T-cell (primary cell): ENCODE measurements at regions not wholly inside any gene's neighbourhood (a gene's known extent, or its start where the extent isn't known, plus 50 kb on each side); places are given as distances from the start of the nearest gene placed in this dataset.

ENCODE experiments used
- ATAC-seq, 4 experiments: fragments of 200-7000 bp in 3 of 4; fragments of 150-1000 bp in 1 of 4; cut with Tn5 transposase; replicated peaks in 1 of 4; 1 replicate in 3 of 4; 2 replicates in 1 of 4; pipeline ENCODE4 v1.10.0; 2021; ENCODE audit warnings: moderate library complexity in 3 of 4, mild to moderate bottlenecking in 2 of 4, moderate number of reproducible peaks in 1 of 4
- CTCF ChIA-PET, 2 donors: fragments of 300-600 bp; sonication (Branson Sonifier 250); formaldehyde crosslinking; loops; one replicate each; lab custom pipeline; 2022; ENCODE audit warnings: antibody characterized with exemption in 2 of 2; lab: Charles Lee
- POLR2A ChIA-PET, 2 donors: fragments of 300-600 bp; sonication (Branson Sonifier 250); formaldehyde crosslinking; loops; one replicate each; lab custom pipeline; 2022; ENCODE audit warnings: antibody characterized with exemption in 2 of 2; lab: Charles Lee
- DNase-seq, 35 experiments: peaks; one replicate each; pipeline versions ENCODE4 v3.0.0 to v3.0.0-alpha.2; 2013 to 2023
- H3K27ac ChIP-seq: one replicate; pipeline ENCODE4 v1.5.1; 2013; ENCODE audit warnings: low read length
- H3K27me3 ChIP-seq, 2 experiments: replicated peaks in 1 of 2; 1 replicate in 1 of 2; 2 replicates in 1 of 2; pipeline versions ENCODE4 v1.6.1 to v1.7.0; 2013; ENCODE audit warnings: low read length in 1 of 2, mixed read lengths in 1 of 2; ENCODE audit not compliant: control insufficient read depth in 2 of 2, insufficient read depth in 2 of 2; ENCODE audit errors: extremely low read depth in 1 of 2
- H3K36me3 ChIP-seq, 2 donors: 1 replicate in 1 of 2; 2 replicates in 1 of 2; pipeline versions ENCODE4 v1.6.1 to v1.7.0; 2013; ENCODE audit warnings: low read length in 1 of 2; ENCODE audit not compliant: control insufficient read depth in 2 of 2, insufficient read depth in 1 of 2; ENCODE audit errors: extremely low read depth in 1 of 2
- H3K4me1 ChIP-seq, 2 experiments: 1 replicate in 1 of 2; 2 replicates in 1 of 2; pipeline versions ENCODE4 v1.6.1 to v1.7.0; 2013; ENCODE audit warnings: low read length in 2 of 2, mixed read lengths in 1 of 2; ENCODE audit not compliant: insufficient read depth in 2 of 2, control insufficient read depth in 1 of 2; ENCODE audit errors: extremely low read depth in 1 of 2
- H3K4me3 ChIP-seq, 2 donors: 1 replicate in 1 of 2; 2 replicates in 1 of 2; pipeline versions ENCODE4 v1.5.1 to v1.7.0; 2013; ENCODE audit warnings: mild to moderate bottlenecking in 2 of 2, low read length in 1 of 2, moderate library complexity in 1 of 2; ENCODE audit not compliant: control insufficient read depth in 1 of 2; ENCODE audit errors: extremely low read depth in 1 of 2
- H3K9me3 ChIP-seq: 2 replicates; pipeline ENCODE4 v1.7.0; 2013
- H3K27ac Mint-ChIP-seq, 2 donors: one replicate each; pipeline ENCODE4 v1.8.0; 2020 to 2021; ENCODE audit warnings: mild to moderate bottlenecking in 2 of 2, mixed read lengths in 2 of 2
- H3K27me3 Mint-ChIP-seq, 2 donors: one replicate each; pipeline ENCODE4 v1.8.0; 2021 to 2022; ENCODE audit warnings: mixed read lengths in 2 of 2
- H3K36me3 Mint-ChIP-seq: one replicate; pipeline ENCODE4 v1.8.0; 2021; ENCODE audit warnings: mixed read lengths
- H3K4me1 Mint-ChIP-seq, 3 donors: one replicate each; pipeline ENCODE4 v1.8.0; 2020 to 2022; ENCODE audit warnings: mixed read lengths in 3 of 3, mild to moderate bottlenecking in 1 of 3
- H3K4me3 Mint-ChIP-seq, 3 donors: one replicate each; pipeline ENCODE4 v1.8.0; 2020 to 2022; ENCODE audit warnings: mild to moderate bottlenecking in 3 of 3, mixed read lengths in 3 of 3, moderate library complexity in 3 of 3
- H3K9me3 Mint-ChIP-seq, 3 donors: one replicate each; pipeline ENCODE4 v1.8.0; 2020 to 2022; ENCODE audit warnings: mixed read lengths in 3 of 3
- WGBS: methylation state at CpG from one replicate; pipeline ENCODE4 v1.1.5; 2013; ENCODE audit warnings: missing lambda C conversion rate; ENCODE audit not compliant: insufficient coverage; 5-methylcytosine and 5-hydroxymethylcytosine counted together

GRCh38 chr16:9542165-9542755 lies 450.8 kb downstream of the HAPSTR1 start:
- no peak overlapping the region for H3K27ac ChIP-seq
- Mint-ChIP-seq H3K27me3 (no peaks in the 10 kb centered on the region), H3K9me3 (peaks cover 3 to 6% (median 5%) of the 10 kb centered on the region in 3 donors), H3K4me3 (no peak overlapping the region), H3K36me3 (no peaks in the 10 kb centered on the region), H3K4me1 (no peaks in the 10 kb centered on the region), H3K27ac (no peak overlapping the region)
- H3K36me3 ChIP-seq = no peaks in the 10 kb centered on the region
- no peak overlapping the region for H3K4me3 ChIP-seq
- no peak for DNase-seq
- no peak for ATAC-seq
- no peaks in the 10 kb centered on the region for H3K27me3 ChIP-seq
- ChIA-PET POLR2A (no interaction called here), CTCF (no interaction called here)
- no peaks in the 10 kb centered on the region for H3K9me3 ChIP-seq
- no peaks in the 10 kb centered on the region for H3K4me1 ChIP-seq
- WGBS = no CpG with 5 or more reads among the region's 8 CpGs

DNA sequence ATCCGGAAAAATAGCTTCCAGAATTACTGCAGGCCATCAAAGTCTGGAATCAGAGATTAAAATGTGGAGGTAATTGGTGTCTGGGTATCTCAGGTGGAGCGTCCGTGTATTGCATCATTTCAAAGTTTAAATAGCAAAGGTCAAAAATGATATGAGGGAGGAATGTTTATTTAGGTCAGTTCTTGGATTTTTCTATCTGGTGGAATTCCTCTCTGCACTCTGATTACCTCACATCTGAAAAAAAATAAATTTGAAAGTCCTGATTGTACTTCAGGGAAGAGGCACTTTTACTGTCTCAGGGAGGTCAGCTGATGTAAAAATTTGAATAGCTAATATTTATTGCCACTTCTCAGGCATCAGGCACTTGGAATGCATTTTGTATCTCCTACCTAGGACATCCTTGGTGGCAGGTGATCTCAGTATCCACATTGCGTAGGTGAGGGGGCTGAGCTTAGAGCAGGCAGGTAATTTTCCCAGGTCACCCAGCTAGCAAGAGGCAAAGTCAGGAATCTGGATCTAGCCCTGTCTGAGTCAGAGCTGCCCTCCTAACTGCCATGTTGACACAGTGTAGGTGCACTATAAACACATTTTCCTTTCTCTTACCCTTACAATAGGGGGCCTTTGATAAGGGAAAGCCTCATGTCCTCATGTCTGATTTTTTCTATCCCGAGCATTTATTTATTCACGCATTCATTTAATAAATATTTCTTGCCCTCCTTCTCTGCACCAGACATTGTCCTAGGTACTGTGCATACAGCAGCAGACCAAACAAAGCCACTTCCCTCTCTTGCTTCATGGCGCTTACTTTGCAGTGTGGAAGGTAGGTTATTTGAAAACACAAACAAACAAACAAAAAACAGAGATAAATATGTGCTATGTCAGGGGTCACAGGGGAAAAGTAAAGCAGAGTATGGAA lies 454.3 kb downstream of the HAPSTR1 start:
- no peak overlapping the region for H3K27ac Mint-ChIP-seq
- Histone ChIP-seq H3K27me3 (no peaks in the 10 kb centered on the region), H3K27ac (no peak overlapping the region), H3K4me1 (no peaks in the 10 kb centered on the region), H3K36me3 (no peaks in the 10 kb centered on the region), H3K4me3 (no peak overlapping the region), H3K9me3 (no peaks in the 10 kb centered on the region)
- peaks cover 0 to 6% (median 2%) of the 10 kb centered on the region in 3 donors for H3K9me3 Mint-ChIP-seq
- no peak overlapping the region for H3K4me3 Mint-ChIP-seq
- no peaks in the 10 kb centered on the region for H3K4me1 Mint-ChIP-seq
- 73% methylated on average over 3 of the region's 7 CpGs for WGBS
- ChIA-PET POLR2A (no interaction called here), CTCF (no interaction called here)
- DNase-seq (no peak), ATAC-seq (no peak)
- no peaks in the 10 kb centered on the region for H3K36me3 Mint-ChIP-seq
- no peaks in the 10 kb centered on the region for H3K27me3 Mint-ChIP-seq

DNA sequence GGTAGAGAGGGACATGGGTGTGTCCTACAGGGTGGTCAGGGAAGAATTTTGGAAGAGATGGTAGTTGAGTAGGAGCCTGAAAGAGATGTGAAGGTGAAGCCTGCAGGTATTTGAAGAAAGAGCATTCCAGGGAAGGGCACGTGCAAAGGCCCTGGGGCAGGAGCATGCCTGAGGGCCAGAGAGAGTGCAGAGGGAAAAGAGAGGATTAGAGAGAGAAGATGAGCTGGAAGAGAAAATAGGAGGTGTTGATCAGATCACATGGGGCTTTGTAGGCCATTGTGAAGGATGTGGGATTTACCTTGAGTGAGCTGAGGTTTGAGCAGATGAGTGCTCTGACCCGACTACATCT lies 455.0 kb downstream of the HAPSTR1 start:
- H3K27ac ChIP-seq = no peak overlapping the region
- ChIA-PET CTCF (no interaction called here), POLR2A (no interaction called here)
- H3K4me1 Mint-ChIP-seq = no peaks in the 10 kb centered on the region
- no peaks in the 10 kb centered on the region for H3K9me3 ChIP-seq
- H3K27me3 Mint-ChIP-seq = no peaks in the 10 kb centered on the region
- WGBS = 73% methylated on average over 2 of the region's 2 CpGs
- no peak overlapping the region for H3K4me3 Mint-ChIP-seq
- DNase-seq (no peak), ATAC-seq (no peak)
- no peaks in the 10 kb centered on the region for H3K27me3 ChIP-seq
- no peaks in the 10 kb centered on the region for H3K4me1 ChIP-seq
- H3K36me3 ChIP-seq = no peaks in the 10 kb centered on the region
- peaks cover 0 to 7% (median 2%) of the 10 kb centered on the region in 3 donors for H3K9me3 Mint-ChIP-seq
- no peak overlapping the region for H3K4me3 ChIP-seq
- H3K36me3 Mint-ChIP-seq = no peaks in the 10 kb centered on the region
- no peak overlapping the region for H3K27ac Mint-ChIP-seq

GRCh38 chr16:9549487-9549886 lies 458.0 kb downstream of the HAPSTR1 start:
- H3K4me1 Mint-ChIP-seq = no peaks in the 10 kb centered on the region
- no peaks in the 10 kb centered on the region for H3K27me3 Mint-ChIP-seq
- H3K36me3 ChIP-seq = no peaks in the 10 kb centered on the region
- no peak overlapping the region for H3K4me3 ChIP-seq
- H3K27ac Mint-ChIP-seq = no peak overlapping the region
- H3K27me3 ChIP-seq = no peaks in the 10 kb centered on the region
- H3K27ac ChIP-seq = no peak overlapping the region
- H3K4me1 ChIP-seq = no peaks in the 10 kb centered on the region
- WGBS = no CpG with 5 or more reads among the region's 5 CpGs
- H3K9me3 Mint-ChIP-seq = peaks cover 2 to 10% (median 9%) of the 10 kb centered on the region in 3 donors
- ATAC-seq = no peak
- no peak overlapping the region for H3K4me3 Mint-ChIP-seq
- H3K36me3 Mint-ChIP-seq = no peaks in the 10 kb centered on the region
- CTCF ChIA-PET = no interaction called here
- POLR2A ChIA-PET = no interaction called here
- no peaks in the 10 kb centered on the region for H3K9me3 ChIP-seq
- no peak for DNase-seq

DNA sequence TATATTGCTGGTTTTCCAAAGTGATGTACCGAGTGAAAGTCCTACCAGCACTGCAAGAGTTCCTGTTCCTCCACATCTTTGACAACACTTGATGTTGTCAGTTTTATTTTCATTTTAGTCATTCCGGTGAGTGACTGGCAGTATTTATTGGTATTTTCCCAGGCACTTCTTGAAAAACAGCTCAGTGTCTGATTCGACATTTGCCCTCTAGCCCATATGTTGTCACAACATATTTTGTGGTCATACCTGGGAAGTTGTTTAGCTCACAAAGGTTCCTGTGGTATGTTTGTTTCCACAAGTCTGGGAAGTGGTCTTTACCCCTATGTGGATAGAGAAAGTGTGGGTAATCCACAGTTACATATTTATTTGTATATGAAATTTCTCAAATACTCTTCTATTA lies 463.6 kb downstream of the HAPSTR1 start:
- no peaks in the 10 kb centered on the region for H3K4me1 Mint-ChIP-seq
- no peak overlapping the region for H3K4me3 Mint-ChIP-seq
- Histone ChIP-seq H3K27ac (no peak overlapping the region), H3K36me3 (no peaks in the 10 kb centered on the region), H3K4me3 (no peak overlapping the region), H3K27me3 (peaks cover 0 to 2% of the 10 kb centered on the region in 2 experiments), H3K4me1 (no peaks in the 10 kb centered on the region), H3K9me3 (no peaks in the 10 kb centered on the region)
- H3K9me3 Mint-ChIP-seq = peaks cover 7 to 24% (median 7%) of the 10 kb centered on the region in 3 donors
- ChIA-PET CTCF (interaction anchor here in 1 of 2 donors (0.6 kb wide), 1 partner anchor 42 kb away, joined by 4 read pairs; no protein-coding TSS in a partner anchor), POLR2A (no interaction called here)
- no peaks in the 10 kb centered on the region for H3K36me3 Mint-ChIP-seq
- H3K27me3 Mint-ChIP-seq = no peaks in the 10 kb centered on the region
- ATAC-seq = no peak
- H3K27ac Mint-ChIP-seq = no peak overlapping the region
- DNase-seq = no peak
- no CpG with 5 or more reads among the region's 3 CpGs for WGBS

- ChIA-PET CTCF (no interaction called here), POLR2A (no interaction called here)
- no peak overlapping the region for H3K27ac ChIP-seq
- H3K36me3 ChIP-seq = no peaks in the 10 kb centered on the region
- Mint-ChIP-seq H3K36me3 (no peaks in the 10 kb centered on the region), H3K4me1 (no peaks in the 10 kb centered on the region), H3K9me3 (peaks cover 7 to 29% (median 12%) of the 10 kb centered on the region in 3 donors), H3K27ac (no peak overlapping the region), H3K4me3 (no peak overlapping the region), H3K27me3 (no peaks in the 10 kb centered on the region)
- H3K27me3 ChIP-seq = peaks cover 0 to 2% of the 10 kb centered on the region in 2 experiments
- ATAC-seq = no peak
- no peak for DNase-seq
- no peak overlapping the region for H3K4me3 ChIP-seq
- 78% methylated on average over 3 of the region's 7 CpGs for WGBS
- no peaks in the 10 kb centered on the region for H3K9me3 ChIP-seq
- H3K4me1 ChIP-seq = no peaks in the 10 kb centered on the region
These were observed 465.7 kb downstream of the HAPSTR1 start for GRCh38 chr16:9556949-9557665.
